CD14-positive monocyte (primary cell): ENCODE measurements at regions not wholly inside any gene's neighbourhood (a gene's known extent, or its start where the extent isn't known, plus 50 kb on each side); places are given as distances from the start of the nearest gene placed in this dataset.

Experiments used
- DNase-seq, 3 donors: peaks; one replicate each; pipeline ENCODE4 v3.0.0-alpha.2; 2011 to 2022
- H2AFZ ChIP-seq: 2 replicates; pipeline ENCODE4 v1.6.0; 2012; ENCODE audit warnings: mild to moderate bottlenecking, low read depth, low read length, inconsistent platforms; ENCODE audit not compliant: insufficient read depth, poor library complexity, severe bottlenecking
- H3K27ac ChIP-seq, 2 donors: 1 replicate in 1 of 2; 2 replicates in 1 of 2; pipeline ENCODE4 v1.5.1; 2012 to 2013; ENCODE audit warnings: low read length in 2 of 2, control low read depth in 1 of 2, inconsistent platforms in 1 of 2, low read depth in 1 of 2, mild to moderate bottlenecking in 1 of 2
- H3K27me3 ChIP-seq, 2 donors: one replicate each; pipeline versions ENCODE4 v1.6.0 to v1.6.1; 2011 to 2013; ENCODE audit warnings: low read length in 2 of 2; ENCODE audit not compliant: control insufficient read depth in 2 of 2, insufficient read depth in 2 of 2
- H3K36me3 ChIP-seq, 2 donors: replicated peaks in 1 of 2; 1 replicate in 1 of 2; 2 replicates in 1 of 2; pipeline versions ENCODE4 v1.5.1 to v1.6.1; 2012 to 2013; ENCODE audit warnings: low read length in 2 of 2, control low read depth in 1 of 2, inconsistent platforms in 1 of 2, mild to moderate bottlenecking in 1 of 2; ENCODE audit not compliant: insufficient read depth in 2 of 2, control insufficient read depth in 1 of 2
- H3K4me1 ChIP-seq, 2 donors: 1 replicate in 1 of 2; 2 replicates in 1 of 2; pipeline versions ENCODE4 v1.5.1 to v1.6.1; 2012 to 2013; ENCODE audit warnings: low read length in 2 of 2, control low read depth in 1 of 2, inconsistent platforms in 1 of 2, mild to moderate bottlenecking in 1 of 2, moderate library complexity in 1 of 2; ENCODE audit not compliant: insufficient read depth in 2 of 2, control insufficient read depth in 1 of 2
- H3K4me2 ChIP-seq: replicated peaks from 2 replicates; pipeline ENCODE3; 2012; ENCODE audit warnings: low read length, moderate library complexity, mild to moderate bottlenecking; ENCODE audit not compliant: poor library complexity, severe bottlenecking; ENCODE audit errors: extremely low read depth
- H3K4me3 ChIP-seq, 3 experiments: fragments of 200-600 bp in 1 of 3; sonication (generic) in 1 of 3; replicated peaks in 1 of 3; 1 replicate in 2 of 3; 2 replicates in 1 of 3; pipeline ENCODE4 v1.5.1; 2011 to 2013; ENCODE audit warnings: low read length in 3 of 3, mild to moderate bottlenecking in 3 of 3, control low read depth in 2 of 3, low read depth in 2 of 3, inconsistent platforms in 1 of 3, moderate library complexity in 1 of 3
- H3K79me2 ChIP-seq: 2 replicates; pipeline ENCODE4 v1.6.0; 2012; ENCODE audit warnings: mild to moderate bottlenecking, control low read depth, inconsistent platforms, low read length, moderate library complexity; ENCODE audit not compliant: insufficient read depth
- H3K9ac ChIP-seq: 2 replicates; pipeline ENCODE4 v1.6.0; 2017; ENCODE audit warnings: low read length, mild to moderate bottlenecking; ENCODE audit not compliant: insufficient read depth, poor library complexity, severe bottlenecking
- H3K9me3 ChIP-seq, 2 donors: replicated peaks in 1 of 2; 1 replicate in 1 of 2; 2 replicates in 1 of 2; pipeline versions ENCODE4 v1.5.1 to v1.6.1; 2012 to 2013; ENCODE audit warnings: low read length in 2 of 2, control low read depth in 1 of 2; ENCODE audit not compliant: control insufficient read depth in 1 of 2, insufficient read depth in 1 of 2
- H4K20me1 ChIP-seq: 2 replicates; pipeline ENCODE4 v1.6.0; 2012; ENCODE audit warnings: mild to moderate bottlenecking, low read length, control low read depth, moderate library complexity; ENCODE audit not compliant: insufficient read depth
- H3K27ac Mint-ChIP-seq, 7 donors: one replicate each; pipeline ENCODE4 v1.8.0; 2020; ENCODE audit warnings: mild to moderate bottlenecking in 7 of 7, mixed read lengths in 7 of 7, moderate library complexity in 6 of 7, inconsistent platforms in 2 of 7
- H3K27me3 Mint-ChIP-seq, 3 donors: one replicate each; pipeline ENCODE4 v1.8.0; 2021 to 2022; ENCODE audit warnings: low read depth in 3 of 3, mild to moderate bottlenecking in 3 of 3, mixed read lengths in 3 of 3, moderate library complexity in 3 of 3, inconsistent platforms in 1 of 3
- H3K36me3 Mint-ChIP-seq, 2 donors: one replicate each; pipeline ENCODE4 v1.8.0; 2020; ENCODE audit warnings: mixed read lengths in 2 of 2, inconsistent platforms in 1 of 2, mild to moderate bottlenecking in 1 of 2
- H3K4me1 Mint-ChIP-seq: one replicate; pipeline ENCODE4 v1.8.0; 2020; ENCODE audit warnings: mild to moderate bottlenecking, mixed read lengths
- H3K4me3 Mint-ChIP-seq, 2 donors: one replicate each; pipeline ENCODE4 v1.8.0; 2020; ENCODE audit warnings: mild to moderate bottlenecking in 2 of 2, mixed read lengths in 2 of 2, moderate library complexity in 1 of 2
- H3K9me3 Mint-ChIP-seq, 7 donors: one replicate each; pipeline ENCODE4 v1.8.0; 2020 to 2022; ENCODE audit warnings: mixed read lengths in 7 of 7, mild to moderate bottlenecking in 6 of 7, moderate library complexity in 6 of 7, inconsistent platforms in 2 of 7
- WGBS: methylation state at CpG from one replicate; pipeline ENCODE4 v1.1.5; 2013; ENCODE audit warnings: missing lambda C conversion rate; ENCODE audit not compliant: insufficient coverage; 5-methylcytosine and 5-hydroxymethylcytosine counted together
- intact Hi-C, 2 donors: fragments of 100-400 bp; cut with micrococcal nuclease; formaldehyde crosslinking; loops; one replicate each; pipeline versions ENCODE4 v1.15.0 to v1.15.1; 2023
- TF ChIP-seq, protein P1 (sequence below): fragments of 200-600 bp; IDR thresholded peaks from one replicate; pipeline ENCODE4 v1.8.0; 2022; ENCODE audit warnings: antibody characterized with exemption, mild to moderate bottlenecking

DNA sequence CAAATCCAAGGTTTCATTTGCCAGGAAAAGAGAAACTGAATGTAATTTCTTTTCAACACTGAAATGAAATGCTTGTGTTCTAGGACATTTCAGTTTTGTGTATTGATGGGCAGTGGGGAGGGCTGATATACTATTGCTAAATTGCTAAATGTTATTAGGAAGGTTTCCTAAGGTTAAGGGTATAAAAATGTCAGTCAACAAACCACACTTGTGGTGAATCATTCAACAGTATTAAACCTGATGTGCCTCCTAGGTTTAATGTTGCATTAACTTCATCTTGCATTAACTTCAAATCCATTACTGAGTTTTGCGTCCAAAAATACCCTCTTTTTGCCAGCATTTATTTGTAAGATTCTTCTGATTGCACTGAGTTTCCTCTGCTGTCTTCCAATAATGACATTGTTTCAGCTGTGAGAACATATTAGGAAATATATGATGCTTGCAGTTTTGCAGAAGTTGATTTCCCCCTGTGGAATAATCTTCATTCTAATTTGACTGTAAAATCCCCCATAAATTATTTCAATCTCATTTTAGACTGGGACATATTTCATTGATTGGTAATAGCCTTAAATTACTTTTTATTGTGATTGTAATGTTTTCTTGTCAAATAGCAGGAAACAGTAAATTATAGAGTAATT, 758.3 kb downstream of the GBE1 start:
- no peak overlapping the region for H3K27ac ChIP-seq
- no peak overlapping the region for H2AFZ ChIP-seq
- H4K20me1 ChIP-seq = no peaks in the 10 kb centered on the region
- Mint-ChIP-seq H3K27ac (no peak overlapping the region), H3K9me3 (peaks cover 0 to 10% (median 3%) of the 10 kb centered on the region in 7 donors), H3K4me1 (no peaks in the 10 kb centered on the region), H3K27me3 (peaks cover 0 to 2% (median 0%) of the 10 kb centered on the region in 3 donors), H3K36me3 (no peaks in the 10 kb centered on the region), H3K4me3 (no peak overlapping the region)
- TF ChIP-seq, protein P1, sequence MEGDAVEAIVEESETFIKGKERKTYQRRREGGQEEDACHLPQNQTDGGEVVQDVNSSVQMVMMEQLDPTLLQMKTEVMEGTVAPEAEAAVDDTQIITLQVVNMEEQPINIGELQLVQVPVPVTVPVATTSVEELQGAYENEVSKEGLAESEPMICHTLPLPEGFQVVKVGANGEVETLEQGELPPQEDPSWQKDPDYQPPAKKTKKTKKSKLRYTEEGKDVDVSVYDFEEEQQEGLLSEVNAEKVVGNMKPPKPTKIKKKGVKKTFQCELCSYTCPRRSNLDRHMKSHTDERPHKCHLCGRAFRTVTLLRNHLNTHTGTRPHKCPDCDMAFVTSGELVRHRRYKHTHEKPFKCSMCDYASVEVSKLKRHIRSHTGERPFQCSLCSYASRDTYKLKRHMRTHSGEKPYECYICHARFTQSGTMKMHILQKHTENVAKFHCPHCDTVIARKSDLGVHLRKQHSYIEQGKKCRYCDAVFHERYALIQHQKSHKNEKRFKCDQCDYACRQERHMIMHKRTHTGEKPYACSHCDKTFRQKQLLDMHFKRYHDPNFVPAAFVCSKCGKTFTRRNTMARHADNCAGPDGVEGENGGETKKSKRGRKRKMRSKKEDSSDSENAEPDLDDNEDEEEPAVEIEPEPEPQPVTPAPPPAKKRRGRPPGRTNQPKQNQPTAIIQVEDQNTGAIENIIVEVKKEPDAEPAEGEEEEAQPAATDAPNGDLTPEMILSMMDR = no peak
- no peak overlapping the region for H3K9ac ChIP-seq
- no peaks in the 10 kb centered on the region for H3K79me2 ChIP-seq
- WGBS = no CpG with 5 or more reads among the region's 1 CpG
- H3K9me3 ChIP-seq = no peaks in the 10 kb centered on the region
- H3K36me3 ChIP-seq = no peaks in the 10 kb centered on the region
- no peaks in the 10 kb centered on the region for H3K4me1 ChIP-seq
- DNase-seq = no peak
- no peak overlapping the region for H3K4me2 ChIP-seq
- H3K4me3 ChIP-seq = no peak overlapping the region
- H3K27me3 ChIP-seq = no peaks in the 10 kb centered on the region
- intact Hi-C loops = no loop called here

DNA sequence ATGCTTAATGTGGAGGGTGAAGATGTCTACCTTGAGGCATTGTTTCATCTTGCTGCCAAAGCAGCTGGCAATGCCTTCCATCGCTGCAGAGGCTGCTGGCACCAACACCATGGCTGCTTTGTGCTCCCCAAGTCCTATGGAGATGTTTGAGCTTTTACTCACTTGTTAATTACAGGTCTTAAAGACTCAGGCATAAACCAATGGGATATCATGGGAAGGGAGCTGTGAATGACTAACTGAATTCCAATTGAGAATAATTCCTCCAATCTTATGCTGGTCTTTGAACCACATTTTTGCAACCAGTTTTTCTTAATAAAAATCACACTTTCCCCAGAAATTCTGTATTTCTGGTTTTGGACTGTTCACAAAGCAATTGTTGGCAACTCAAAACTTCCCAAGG, 762.0 kb downstream of the GBE1 start:
- no peaks in the 10 kb centered on the region for H4K20me1 ChIP-seq
- H3K27ac Mint-ChIP-seq = no peak overlapping the region
- H3K27ac ChIP-seq = no peak overlapping the region
- H3K9ac ChIP-seq = no peak overlapping the region
- no peaks in the 10 kb centered on the region for H3K27me3 ChIP-seq
- H3K9me3 Mint-ChIP-seq = peaks cover 0 to 7% (median 3%) of the 10 kb centered on the region in 7 donors
- no CpG with 5 or more reads among the region's 1 CpG for WGBS
- H3K4me3 Mint-ChIP-seq = no peak overlapping the region
- H3K4me1 ChIP-seq = no peaks in the 10 kb centered on the region
- H3K9me3 ChIP-seq = no peaks in the 10 kb centered on the region
- DNase-seq = no peak
- H3K27me3 Mint-ChIP-seq = no peaks in the 10 kb centered on the region
- no peak overlapping the region for H2AFZ ChIP-seq
- no peak overlapping the region for H3K4me3 ChIP-seq
- H3K79me2 ChIP-seq = no peaks in the 10 kb centered on the region
- no peaks in the 10 kb centered on the region for H3K4me1 Mint-ChIP-seq
- TF ChIP-seq, protein P1 = no peak
- no peaks in the 10 kb centered on the region for H3K36me3 ChIP-seq
- no peaks in the 10 kb centered on the region for H3K36me3 Mint-ChIP-seq
- intact Hi-C loops = no loop called here
- H3K4me2 ChIP-seq = no peak overlapping the region
